HG03354 (cell line): ENCODE measurements at regions not wholly inside any gene's neighbourhood (a gene's known extent, or its start where the extent isn't known, plus 50 kb on each side); places are given as distances from the start of the nearest gene placed in this dataset.
"Not testable (repeated sequence)": the region's sequence is repeated elsewhere in the genome, so short reads cannot be mapped to it uniquely, and the experiment has no call there.

Experiments used
- ATAC-seq: cut with Tn5 transposase; IDR thresholded peaks from one replicate; pipeline ENCODE4 v1.9.1; 2021; ENCODE audit warnings: mild to moderate bottlenecking; ENCODE audit not compliant: unreplicated experiment, poor library complexity, severe bottlenecking

DNA sequence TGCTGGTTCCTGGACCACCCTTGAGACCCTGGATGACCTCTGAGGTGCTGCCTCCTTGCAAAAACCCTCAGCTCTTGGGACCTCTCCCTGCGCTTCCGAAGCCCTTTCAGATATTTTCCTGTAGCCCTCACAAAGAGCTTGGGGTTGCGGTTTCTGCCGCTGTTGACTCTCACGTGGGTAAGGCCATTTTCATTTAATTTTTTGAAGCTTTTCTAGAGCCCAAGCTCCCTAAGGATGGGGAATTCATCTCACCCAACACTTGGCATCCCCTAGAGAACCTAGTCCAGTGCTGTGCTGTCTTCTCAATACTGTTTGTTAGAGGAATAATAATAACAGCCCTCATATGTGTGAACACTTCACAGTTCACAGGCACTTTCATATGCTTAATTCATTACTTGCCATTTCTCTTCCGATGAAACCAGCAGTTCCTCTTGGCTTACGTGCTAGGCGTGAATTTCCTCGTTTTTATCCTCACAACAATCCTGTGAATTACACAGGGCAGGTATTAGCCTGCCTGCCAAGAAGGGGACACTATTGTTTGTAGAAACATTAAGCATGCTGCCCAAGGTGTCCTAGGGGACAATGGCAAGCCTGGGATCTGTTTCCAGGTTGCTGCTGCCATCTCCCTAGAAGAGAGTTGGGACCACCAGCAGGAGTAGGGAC, 71.6 kb upstream of the CTBP2 start:
- ATAC-seq = no peak

DNA sequence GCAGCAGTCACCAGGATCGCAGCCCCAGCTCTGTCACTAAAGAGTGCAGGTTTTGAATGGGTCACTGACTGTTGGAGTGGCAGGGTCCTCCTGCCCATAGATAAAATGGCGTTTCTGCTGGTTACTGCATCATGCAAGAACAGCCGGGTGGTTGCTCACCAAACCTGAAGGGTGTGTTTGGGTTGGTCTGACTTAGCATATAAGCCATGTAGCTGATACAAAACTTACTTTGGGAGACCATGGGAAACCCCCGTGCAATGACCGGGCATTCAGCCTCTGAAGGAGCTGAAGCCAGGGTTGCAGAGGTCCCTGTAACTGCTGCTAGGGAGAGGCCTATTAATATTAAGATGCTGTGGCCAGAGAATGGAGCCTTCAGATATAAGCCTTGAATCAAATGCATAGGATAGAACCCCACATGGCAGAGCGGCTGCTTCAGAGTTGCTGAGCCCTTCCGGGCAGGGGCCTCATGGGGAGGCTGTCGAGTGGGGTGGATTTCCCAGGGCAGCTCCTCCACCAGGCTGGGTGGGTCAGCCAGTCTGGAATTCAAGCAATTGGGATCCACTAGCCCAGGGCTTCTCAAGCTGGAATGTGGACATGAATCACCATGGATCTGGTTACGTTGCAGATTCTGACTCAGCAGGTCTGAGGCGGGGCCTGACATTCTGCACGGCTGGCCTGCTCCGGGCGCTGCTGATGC, 70.9 kb upstream of the CTBP2 start:
- ATAC-seq = no peak

DNA sequence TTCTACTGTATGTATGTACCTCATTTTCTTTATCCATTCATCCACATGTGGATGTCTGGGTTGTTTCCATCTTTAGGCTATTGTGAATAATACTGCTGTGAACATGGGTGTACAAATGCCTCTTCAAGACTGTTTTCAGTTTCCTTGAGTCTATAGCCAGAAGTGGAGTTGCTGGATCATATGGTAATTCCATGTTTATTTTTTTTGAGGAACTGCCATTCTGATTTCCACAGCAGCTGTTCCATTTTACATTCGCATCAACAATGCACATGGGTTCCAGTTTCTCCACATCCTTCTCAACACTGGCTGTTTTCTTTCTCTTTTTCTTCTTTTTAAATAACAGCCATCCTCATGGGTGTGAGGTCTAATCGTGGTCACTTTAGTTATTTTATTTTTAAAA, 69.9 kb upstream of the CTBP2 start:
- ATAC-seq = no peak

- not testable (repeated sequence) for ATAC-seq
Observed at GRCh38 chr10:125228245-125228940, 68.0 kb upstream of the CTBP2 start.

- no peak for ATAC-seq
Observed at GRCh38 chr10:125227546-125227945, 67.2 kb upstream of the CTBP2 start.

DNA sequence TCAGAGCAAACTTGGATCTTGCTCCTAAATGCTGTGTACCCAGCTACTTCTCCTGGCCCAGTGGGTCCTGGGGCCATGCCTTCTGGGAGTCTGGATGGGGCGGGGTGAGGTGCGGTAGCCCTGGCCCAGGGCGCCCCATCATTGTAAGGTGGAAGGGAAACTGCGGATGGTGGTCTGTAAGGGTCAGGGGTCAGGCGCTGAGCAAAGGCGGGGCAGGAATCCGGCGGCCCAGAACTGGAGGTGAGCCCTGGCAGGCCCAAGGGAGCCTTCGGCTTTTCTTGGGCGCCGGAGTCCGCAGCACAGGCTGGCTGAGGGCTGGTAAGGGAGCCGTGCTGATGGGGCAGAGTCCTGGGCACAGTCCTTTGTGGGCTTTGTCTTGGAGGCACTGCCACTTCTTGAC, 66.5 kb upstream of the CTBP2 start:
- no peak for ATAC-seq

DNA sequence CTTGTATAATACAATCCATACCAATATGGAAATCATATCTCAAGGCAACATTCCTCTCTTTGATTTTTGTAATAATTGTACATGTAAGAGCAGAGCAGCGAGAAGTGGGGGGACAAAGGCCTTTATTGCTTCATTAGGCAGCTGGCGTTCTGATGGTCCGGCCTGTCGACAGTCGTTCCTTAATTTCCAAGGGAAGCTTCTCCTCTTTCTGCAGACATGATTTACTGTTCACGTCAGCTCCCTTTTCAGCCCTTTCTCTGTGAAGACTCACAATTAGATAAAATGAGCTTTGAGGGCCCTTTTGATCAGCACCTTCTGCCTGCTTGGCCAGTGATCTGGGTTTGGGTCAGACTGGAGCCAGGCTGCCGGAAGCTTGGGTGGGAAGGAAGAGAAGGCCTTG, 65.6 kb upstream of the CTBP2 start:
- ATAC-seq = no peak

GRCh38 chr10:125225051-125225450, 64.7 kb upstream of the CTBP2 start:
- ATAC-seq = no peak

- no peak for ATAC-seq
Observed at GRCh38 chr10:125222515-125223308, 62.3 kb upstream of the CTBP2 start.

- no peak for ATAC-seq
Observed at GRCh38 chr10:125221716-125222115, 61.4 kb upstream of the CTBP2 start.

DNA sequence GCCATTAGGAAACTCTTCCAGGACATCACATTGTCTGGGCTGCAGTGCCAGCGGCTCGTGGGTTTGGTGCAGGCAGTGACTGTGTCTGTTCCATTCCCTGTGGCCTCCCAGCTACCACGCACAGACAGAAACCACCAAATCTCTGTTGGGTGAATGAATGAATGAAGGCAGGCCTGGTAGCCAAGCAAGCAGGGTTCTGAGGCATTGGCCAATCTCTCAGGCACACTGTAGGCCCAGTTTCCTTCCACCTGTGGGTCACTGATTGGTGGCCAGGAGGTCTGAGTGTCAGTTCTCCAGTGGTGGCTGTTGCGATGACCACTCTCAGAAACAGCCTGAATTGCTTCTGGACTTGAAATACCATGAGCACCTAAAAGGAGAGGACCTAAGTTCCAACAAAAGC, 59.4 kb upstream of the CTBP2 start:
- no peak for ATAC-seq

DNA sequence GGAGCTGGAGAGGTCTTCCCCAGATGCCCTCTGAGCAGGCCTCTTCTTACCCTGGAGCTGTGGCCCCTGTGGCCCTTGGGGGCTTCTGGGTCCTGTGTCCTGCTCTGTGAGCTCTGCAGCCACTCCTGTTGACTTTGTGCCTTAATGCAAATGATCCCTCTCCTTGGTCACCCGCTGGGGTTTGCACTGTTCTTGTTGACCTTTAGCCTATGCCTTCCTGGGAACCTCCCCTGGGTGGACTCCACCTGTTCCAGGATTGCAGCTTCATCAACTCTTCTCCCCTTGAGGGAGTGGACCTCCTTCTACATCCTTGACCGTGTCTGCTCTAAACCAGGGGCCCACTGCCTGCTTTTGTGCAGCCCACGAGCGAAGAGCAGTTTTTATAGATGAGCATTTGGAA, 58.6 kb upstream of the CTBP2 start:
- no peak for ATAC-seq

DNA sequence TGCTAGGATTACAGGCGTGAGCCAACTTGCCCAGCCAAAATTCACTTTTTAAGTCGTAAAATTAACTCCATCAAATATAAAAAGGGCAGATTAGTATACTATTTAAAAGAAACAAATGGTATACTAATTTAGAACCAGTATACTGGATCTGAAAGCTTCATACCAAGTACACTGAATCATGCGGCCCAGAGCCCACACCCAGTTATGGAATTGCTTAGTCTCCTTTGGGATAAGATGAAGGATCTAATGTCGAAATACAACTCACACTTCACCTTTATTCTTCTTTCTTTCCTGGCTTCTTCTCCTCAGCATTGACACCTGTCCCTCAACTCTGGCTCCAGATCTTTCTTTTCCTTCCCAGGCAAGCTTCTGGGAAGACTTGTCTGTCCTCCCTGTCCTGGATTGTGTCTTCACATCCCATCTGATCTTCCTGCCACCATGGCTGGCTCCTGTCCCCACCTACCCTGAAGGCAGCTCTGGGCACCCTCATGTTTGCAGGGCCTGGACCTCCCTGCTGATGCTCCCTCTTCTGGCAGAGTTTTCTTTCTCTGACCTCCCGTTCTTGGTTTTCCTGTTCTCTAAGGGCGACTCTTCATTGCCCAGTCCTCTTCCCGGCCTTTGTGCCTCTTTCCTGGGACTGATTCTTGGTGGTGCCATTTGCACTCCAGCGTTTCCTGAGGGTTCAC, 57.8 kb upstream of the CTBP2 start:
- no peak for ATAC-seq

DNA sequence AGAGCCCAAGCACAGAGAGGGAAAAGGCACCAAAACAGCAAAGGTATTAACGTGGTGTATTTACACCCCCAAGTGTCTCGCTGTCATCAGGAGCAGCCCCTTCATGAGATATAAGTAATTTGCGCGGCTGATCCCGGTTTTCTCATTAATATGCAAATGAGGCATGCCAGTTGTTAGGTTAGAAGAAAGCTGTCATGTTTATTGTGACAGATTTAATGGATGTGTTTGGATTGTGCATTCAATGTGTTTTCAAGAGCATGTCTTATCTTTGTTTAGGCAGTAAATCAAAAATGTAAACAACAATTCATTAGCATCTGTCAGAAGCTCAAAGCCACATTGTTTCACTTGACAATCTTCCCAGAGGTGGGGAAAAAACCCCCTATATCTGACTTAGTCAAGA, 56.5 kb upstream of the CTBP2 start:
- no peak for ATAC-seq

DNA sequence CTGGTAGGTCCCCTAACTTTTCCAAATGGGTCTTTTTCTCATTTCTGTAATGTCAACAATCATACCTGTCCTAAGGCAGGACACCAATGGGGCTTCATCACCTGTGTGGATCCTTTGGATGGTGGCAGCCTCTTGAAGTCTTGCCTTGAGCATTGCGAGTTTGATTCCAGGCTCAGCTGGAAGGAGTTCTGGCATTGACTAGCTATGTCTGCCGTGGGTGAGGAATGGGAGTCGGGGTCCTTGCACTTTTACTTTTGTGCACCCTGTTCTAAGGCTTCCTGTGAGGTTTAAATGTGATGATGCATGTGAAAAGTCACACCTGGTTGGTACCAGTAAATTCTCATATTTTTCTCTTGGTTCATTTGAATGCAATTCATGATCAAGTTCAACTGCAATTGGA, 55.9 kb upstream of the CTBP2 start:
- no peak for ATAC-seq

DNA sequence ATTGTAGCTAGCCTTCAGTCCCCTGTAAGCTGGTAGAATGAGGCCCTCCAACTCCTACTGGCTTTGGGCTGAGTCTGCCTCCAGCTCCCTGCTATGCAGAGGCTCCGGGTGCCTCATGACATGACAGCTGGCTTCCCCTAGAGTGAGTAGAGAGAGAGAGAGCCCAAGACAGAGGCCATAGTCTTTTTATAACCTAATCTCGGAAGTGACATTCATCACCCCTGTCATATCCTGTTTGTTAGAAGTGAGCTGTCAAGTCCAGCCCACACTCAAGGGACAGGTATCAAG, 53.9 kb upstream of the CTBP2 start:
- no peak for ATAC-seq

DNA sequence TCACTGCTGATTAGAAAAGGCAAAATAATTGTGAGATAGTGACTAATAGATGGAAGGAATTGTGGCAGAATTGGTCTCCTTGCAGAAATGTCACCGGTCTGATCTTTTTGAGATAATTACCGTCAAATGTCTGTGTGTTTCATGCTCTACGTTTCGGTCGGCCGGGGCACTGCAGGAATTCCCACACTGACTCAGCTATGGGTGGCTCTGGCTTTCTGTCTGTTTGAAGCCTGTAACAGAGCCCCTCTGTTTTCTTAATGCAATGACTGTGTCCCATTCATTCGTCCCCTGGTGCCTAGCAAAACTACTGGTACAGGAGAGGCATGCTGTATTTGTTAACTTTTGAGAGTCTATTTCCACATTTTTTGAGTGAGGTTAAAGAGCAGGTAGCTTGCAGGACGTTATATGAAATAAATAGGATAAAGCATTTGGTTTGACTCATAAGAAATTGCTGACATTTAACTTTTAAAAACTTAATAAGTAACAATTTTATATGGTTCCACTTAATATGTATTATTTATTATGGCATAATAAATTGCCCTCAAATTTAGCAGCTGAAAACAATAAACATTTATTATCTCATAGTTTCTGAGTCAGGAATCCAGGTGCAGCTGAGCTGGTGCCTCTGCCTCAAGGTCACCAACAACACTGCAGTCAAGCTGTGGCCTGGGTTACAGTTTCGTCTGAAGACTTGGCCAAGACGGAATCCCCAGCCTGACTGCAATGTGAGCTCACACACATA, 53.3 kb upstream of the CTBP2 start:
- ATAC-seq = no peak

- ATAC-seq = no peak
Observed at GRCh38 chr10:125212150-125212809, 51.9 kb upstream of the CTBP2 start.
